ENCODE measurements at regions not wholly inside any gene's neighbourhood (a gene's known extent, or its start where the extent isn't known, plus 50 kb on each side); places are given as distances from the start of the nearest gene placed in this dataset.

GRCh38 chr20:12371990-12372389, 454.3 kb downstream of the BTBD3 start:
- Histone ChIP-seq H3K4me3 (no peak overlapping the region), H3K9me1 (ENCODE audit: control insufficient read depth, insufficient read depth, low read length) (no peaks in the 10 kb centered on the region), H3K27me3 (ENCODE audit: control insufficient read depth in 2 of 2, insufficient read depth in 2 of 2, low read length in 2 of 2) (no peaks in the 10 kb centered on the region), H3K27ac (ENCODE audit: extremely low read depth, low read depth, low read length) (no peak overlapping the region), H3K4me1 (replicated peaks in 1 of 2; ENCODE audit: control insufficient read depth in 2 of 2, insufficient read depth in 2 of 2, low read length in 2 of 2) (no peaks in the 10 kb centered on the region), H3K9ac (ENCODE audit: insufficient read depth in 1 of 2, low read depth in 2 of 2, low read length in 2 of 2) (no peak overlapping the region), H4K20me1 (replicated peaks; ENCODE audit: control insufficient read depth, insufficient read depth, low read length) (no peaks in the 10 kb centered on the region), H3K9me3 (replicated peaks; ENCODE audit: control insufficient read depth, insufficient read depth, low read depth, low read length) (no peaks in the 10 kb centered on the region), H3K79me2 (ENCODE audit: control insufficient read depth, insufficient read depth, low read length) (no peaks in the 10 kb centered on the region), H3K36me3 (ENCODE audit: control insufficient read depth, insufficient read depth, low read length) (no peaks in the 10 kb centered on the region), H3K4me2 (ENCODE audit: insufficient read depth, low read length) (no peak overlapping the region), H2AFZ (ENCODE audit: low read depth, low read length) (no peak overlapping the region)
- in situ Hi-C loops (cut with MboI) = no loop called here
- intact Hi-C loops (cut with micrococcal nuclease) = no loop called here
- TF ChIP-seq MXD1 (CRISPR knock-in tag; IDR thresholded peaks at IDR 0.05; ENCODE audit: borderline replicate concordance, poor library complexity, severe bottlenecking) (no peak), ZBTB8A (IDR thresholded peaks at IDR 0.05; ENCODE audit: partially characterized antibody) (no peak), CBFA2T2 (conservative IDR thresholded peaks at IDR 0.05) (no peak), CREB5 (CRISPR knock-in tag; IDR thresholded peaks at IDR 0.05) (no peak), SRSF3 (IDR thresholded peaks at IDR 0.05; ENCODE audit: insufficient read depth, low read length) (no peak), PATZ1 (CRISPR knock-in tag; IDR thresholded peaks at IDR 0.05; ENCODE audit: borderline replicate concordance) (no peak), MYC (IDR thresholded peaks at IDR 0.05; ENCODE audit: low read depth, low read length) (no peak), MYC (CRISPR knock-in tag; IDR thresholded peaks at IDR 0.05; ENCODE audit: borderline replicate concordance, low read depth) (no peak), MCM3 (IDR thresholded peaks at IDR 0.05) (no peak), MEF2A (IDR thresholded peaks at IDR 0.05; ENCODE audit: control insufficient read depth, low read depth, low read length) (no peak)
- TF ChIP-seq, protein P1, sequence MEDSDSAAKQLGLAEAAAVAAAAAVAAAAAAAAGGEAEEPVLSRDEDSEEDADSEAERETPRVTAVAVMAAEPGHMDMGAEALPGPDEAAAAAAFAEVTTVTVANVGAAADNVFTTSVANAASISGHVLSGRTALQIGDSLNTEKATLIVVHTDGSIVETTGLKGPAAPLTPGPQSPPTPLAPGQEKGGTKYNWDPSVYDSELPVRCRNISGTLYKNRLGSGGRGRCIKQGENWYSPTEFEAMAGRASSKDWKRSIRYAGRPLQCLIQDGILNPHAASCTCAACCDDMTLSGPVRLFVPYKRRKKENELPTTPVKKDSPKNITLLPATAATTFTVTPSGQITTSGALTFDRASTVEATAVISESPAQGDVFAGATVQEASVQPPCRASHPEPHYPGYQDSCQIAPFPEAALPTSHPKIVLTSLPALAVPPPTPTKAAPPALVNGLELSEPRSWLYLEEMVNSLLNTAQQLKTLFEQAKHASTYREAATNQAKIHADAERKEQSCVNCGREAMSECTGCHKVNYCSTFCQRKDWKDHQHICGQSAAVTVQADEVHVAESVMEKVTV (CRISPR knock-in tag; IDR thresholded peaks at IDR 0.05) = no peak
- no peak for FAIRE-seq
- WGBS (ENCODE audit: insufficient coverage, low coverage, missing lambda C conversion rate) = 0% methylated on average over 1 of the region's 1 CpG
- no peak for DNase-seq (ENCODE audit: extremely low read depth in 1 of 4, low spot score in 3 of 4)
- no peak for ATAC-seq
- no TSS peak for BruUV-seq (replicated peaks)
- POLR2A ChIA-PET = no interaction called here
- CTCF ChIA-PET (ENCODE audit: low intra/inter-chr PET ratio) = no interaction called here
